ENCODE measurements at regions not wholly inside any gene's neighbourhood (a gene's known extent, or its start where the extent isn't known, plus 50 kb on each side); places are given as distances from the start of the nearest gene placed in this dataset.

- no peak for DNase-seq (ENCODE audit: low spot score)
These were observed 217.4 kb upstream of the RTL1 start for GRCh38 chr14:101120641-101121507.

- no peak for DNase-seq (ENCODE audit: low spot score)
These were observed 218.1 kb upstream of the RTL1 start for GRCh38 chr14:101121508-101122139.

- no peak for DNase-seq (ENCODE audit: low spot score)
These were observed 219.0 kb upstream of the RTL1 start for GRCh38 chr14:101122237-101123141.

DNA sequence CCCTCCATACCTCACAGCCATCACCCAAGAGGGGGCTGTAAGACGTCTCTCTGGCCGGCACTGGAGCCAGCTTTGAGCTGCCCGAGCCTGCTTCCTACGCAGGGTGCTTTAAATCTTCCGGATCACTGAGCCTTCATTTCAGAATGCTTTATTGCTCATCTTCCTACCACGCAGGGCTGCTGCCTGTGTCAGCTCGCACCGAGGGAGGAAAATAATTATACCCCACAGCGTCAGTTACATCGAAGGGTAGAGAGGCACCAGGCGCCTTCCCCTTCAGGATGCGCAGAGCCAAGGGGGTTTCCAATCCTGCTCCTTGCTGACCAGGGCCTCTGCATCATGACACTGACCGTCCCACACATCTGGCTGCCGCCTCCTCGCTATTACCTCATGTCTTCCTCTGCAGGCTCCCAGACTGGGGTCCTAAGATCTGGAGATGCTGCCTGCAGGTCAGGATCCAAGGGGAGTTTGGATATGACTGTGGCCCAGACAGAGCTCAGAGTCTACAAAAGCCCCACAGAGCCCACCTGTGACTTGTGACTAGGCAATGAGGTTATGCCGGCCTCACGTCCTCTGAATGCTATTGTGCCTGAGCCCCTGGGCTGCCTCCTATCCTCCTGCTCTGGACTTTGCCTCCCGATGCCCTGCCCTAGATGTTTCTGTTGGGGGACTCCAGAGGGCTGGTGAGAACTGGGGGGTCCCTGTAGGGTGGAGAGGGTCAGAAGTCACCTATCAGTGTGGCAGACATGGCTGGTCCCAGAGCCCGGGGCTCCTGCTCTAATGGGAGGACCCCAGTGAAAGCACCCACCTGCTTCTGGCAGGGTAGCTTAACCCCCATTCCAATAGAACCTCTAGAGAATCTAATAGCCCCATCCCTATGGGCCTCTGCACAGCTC, 220.3 kb upstream of the RTL1 start:
- no peak for DNase-seq (ENCODE audit: low spot score)

DNA sequence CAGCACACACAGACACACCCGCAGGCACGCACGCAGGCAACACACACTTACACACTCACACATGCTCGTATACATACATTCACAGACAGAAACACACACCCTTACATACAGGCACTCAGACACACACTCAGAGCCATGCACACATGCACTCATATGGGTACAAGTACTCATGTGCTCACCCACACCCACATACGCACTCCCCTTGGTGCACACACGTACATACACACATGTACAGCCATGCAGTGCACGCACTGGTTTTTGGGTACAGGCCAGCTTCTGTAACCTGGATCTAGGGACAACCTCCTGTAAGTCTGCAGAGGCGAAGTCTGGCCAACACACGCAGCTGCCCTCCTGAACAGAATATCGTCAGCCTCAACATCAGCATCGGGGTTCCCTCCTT, 221.3 kb upstream of the RTL1 start:
- DNase-seq (ENCODE audit: low spot score) = no peak

- no peak for DNase-seq (ENCODE audit: low spot score)
These were observed 221.8 kb upstream of the RTL1 start for GRCh38 chr14:101125313-101125712.

GRCh38 chr14:101125719-101126651, 222.5 kb upstream of the RTL1 start:
- no peak for DNase-seq (ENCODE audit: low spot score)

DNA sequence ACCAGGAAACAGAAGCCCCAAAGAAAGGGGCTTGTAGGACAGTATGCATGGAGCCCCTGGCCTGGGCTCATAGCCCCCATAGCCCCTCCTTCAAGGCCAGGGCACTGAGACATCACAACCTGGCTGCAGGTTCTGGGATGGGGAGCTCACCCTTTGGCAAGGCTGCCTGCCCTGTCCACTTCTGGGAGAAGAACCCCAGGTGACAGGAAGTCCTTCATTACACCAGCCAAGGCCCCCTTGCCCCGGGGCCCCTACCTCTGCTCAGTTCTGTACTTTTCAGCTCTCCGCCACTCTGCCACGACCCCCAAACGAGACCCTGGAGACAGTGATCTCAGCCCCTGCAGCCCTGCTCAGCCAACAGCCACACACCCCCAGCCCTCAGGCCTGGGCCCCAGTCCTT, 223.2 kb upstream of the RTL1 start:
- DNase-seq (ENCODE audit: low spot score) = no peak

- DNase-seq (ENCODE audit: low spot score) = no peak
These were observed 223.7 kb upstream of the RTL1 start for GRCh38 chr14:101127224-101127623.

DNA sequence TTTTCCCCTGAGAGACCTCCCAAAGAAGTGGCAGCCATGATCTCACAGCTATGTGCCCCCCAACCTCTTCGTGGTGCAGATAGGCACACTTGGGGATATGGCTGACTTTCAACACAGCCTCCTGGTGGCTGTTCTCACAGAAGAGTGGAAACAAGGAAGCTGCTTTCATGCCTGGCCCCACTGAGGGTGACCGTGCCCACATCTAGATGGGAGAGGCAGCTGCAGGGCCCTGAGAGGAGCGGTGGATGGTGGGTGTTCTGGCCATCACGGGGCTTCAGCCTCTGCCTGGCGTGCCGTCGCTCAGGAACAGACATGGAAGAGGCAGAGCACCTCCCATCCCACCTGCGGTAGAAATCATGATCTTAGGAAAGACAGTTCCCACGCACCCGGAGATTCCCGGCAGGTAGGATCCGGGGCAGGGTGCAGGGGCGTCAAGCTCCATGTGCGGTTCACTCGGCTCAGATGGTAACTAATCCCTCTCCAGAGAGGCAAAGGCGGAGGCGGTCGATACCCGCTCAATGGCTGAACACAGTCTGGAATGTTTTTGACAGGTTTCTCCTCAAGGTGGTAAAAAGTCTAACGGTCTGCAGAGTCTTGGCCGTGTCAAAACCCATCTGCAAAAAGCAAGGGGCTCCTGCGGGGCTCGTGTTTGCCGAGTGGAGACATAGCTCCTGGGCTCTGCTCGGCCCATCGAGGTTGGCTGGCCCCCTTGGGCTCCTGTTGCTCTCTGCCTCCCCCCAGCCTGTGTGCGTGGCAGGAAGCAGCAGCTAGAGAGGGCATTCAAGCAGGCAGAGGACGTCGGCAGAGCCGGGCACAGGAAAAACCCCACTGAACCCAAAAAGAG, 225.2 kb upstream of the RTL1 start:
- no peak for DNase-seq (ENCODE audit: low spot score)

- no peak for DNase-seq (ENCODE audit: low spot score)
These were observed 226.1 kb upstream of the RTL1 start for GRCh38 chr14:101129521-101130167.

DNA sequence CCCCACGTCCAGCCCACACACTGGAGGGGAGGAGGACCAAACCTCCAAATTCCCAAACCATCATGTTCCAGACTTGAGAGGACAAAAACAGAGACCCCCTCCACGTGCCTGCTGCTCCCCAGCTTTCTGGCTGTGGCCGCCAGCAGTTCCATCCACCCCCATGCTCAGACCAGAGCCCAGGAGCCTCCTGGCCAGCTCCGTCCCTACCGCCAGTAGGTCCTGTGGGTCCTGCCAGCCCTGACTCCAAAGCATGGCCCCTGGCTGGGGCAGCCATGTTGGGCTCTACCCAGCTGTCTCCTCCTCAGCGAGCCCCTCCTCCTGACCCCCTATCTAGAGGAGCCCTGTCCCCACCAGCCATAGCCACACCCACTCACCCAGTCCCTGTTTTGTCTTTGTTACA, 227.3 kb upstream of the RTL1 start:
- no peak for DNase-seq (ENCODE audit: low spot score)

- no peak for DNase-seq (ENCODE audit: low spot score)
These were observed 228.0 kb upstream of the RTL1 start for GRCh38 chr14:101131451-101131916.

DNA sequence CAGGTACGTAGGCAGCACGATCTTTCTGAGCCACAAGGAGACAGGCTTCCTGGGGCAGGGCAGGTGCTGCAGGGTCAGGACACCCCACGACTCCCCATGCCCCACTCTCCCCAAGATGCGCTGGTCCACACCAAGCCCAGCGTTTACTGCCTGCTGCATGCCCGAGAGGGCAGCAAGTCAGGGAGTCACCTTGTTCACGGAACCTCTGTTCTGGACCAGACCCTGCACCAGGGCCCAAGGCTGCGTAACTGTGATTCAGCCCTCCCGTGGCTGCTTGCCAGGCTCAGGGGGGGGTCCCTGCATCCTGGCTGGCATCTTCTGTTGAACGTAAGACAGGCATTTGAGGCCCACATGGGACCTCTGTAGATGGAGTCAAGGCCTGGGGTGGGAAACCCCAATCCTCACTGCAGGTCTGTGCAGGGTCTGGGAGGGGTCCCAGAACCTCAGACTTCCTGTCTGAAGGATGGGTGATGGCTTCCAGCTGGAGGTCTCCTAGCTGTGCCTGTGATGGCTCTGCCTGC, 228.6 kb upstream of the RTL1 start:
- DNase-seq (ENCODE audit: low spot score) = no peak

DNA sequence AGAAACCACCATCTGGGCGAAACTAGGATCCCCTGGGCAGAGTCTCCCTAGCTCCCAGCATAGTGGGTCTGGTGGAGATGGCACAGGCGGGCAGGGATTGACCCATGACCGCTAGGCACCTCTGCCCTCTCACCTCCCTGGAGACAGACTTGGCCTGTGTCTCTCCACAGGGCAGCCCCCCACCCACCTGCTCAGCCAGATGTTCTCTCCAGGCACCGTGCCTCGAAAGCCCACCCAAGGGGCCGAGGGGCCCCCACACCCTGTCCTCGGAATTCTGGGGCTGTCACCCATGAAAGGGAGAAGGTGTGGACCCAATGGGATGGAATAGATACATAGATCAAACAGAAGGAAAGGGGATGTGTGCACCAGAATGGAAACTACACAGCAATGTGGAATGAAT, 229.1 kb upstream of the RTL1 start:
- no peak for DNase-seq (ENCODE audit: low spot score)

- DNase-seq (ENCODE audit: low spot score) = no peak
These were observed 229.5 kb upstream of the RTL1 start for GRCh38 chr14:101133068-101133467.

GRCh38 chr14:101134161-101134631, 230.7 kb upstream of the RTL1 start:
- no peak for DNase-seq (ENCODE audit: low spot score)

GRCh38 chr14:101134851-101135433, 231.4 kb upstream of the RTL1 start:
- no peak for DNase-seq (ENCODE audit: low spot score)

All from AG08396 (cell line).